ENCODE measurements at regions not wholly inside any gene's neighbourhood (a gene's known extent, or its start where the extent isn't known, plus 50 kb on each side); places are given as distances from the start of the nearest gene placed in this dataset.
"Not testable (repeated sequence)": the region's sequence is repeated elsewhere in the genome, so short reads cannot be mapped to it uniquely, and the experiment has no call there.

GRCh38 chr7:81870608-81871007 lies 100.8 kb upstream of the HGF start:
- ATAC-seq (ENCODE audit: low FRiP score) (no peak), DNase-seq (no peak)
- intact Hi-C loops (cut with DNase I), result no loop called here
- no peak overlapping the region for H3K4me3 ChIP-seq (ENCODE audit: low read length in 2 of 2)
- no peaks in the 10 kb centered on the region for H3K36me3 ChIP-seq (ENCODE audit: control insufficient read depth in 1 of 2, insufficient read depth in 2 of 2, low read length in 1 of 2)
- no peak overlapping the region for H3K27ac ChIP-seq (ENCODE audit: low read depth in 1 of 2, low read length in 2 of 2)
- no peaks in the 10 kb centered on the region for H3K9me3 ChIP-seq (ENCODE audit: control insufficient read depth, low read length)
- no peaks in the 10 kb centered on the region for H3K27me3 ChIP-seq (ENCODE audit: control insufficient read depth in 1 of 2, insufficient read depth in 2 of 2, low read length in 1 of 2)
- H3K4me1 ChIP-seq (ENCODE audit: control insufficient read depth in 1 of 2, insufficient read depth in 2 of 2, low read length in 2 of 2), result no peaks in the 10 kb centered on the region

GRCh38 chr7:81869670-81870069 lies 99.8 kb upstream of the HGF start:
- WGBS, 2 donors, result 89 to 94% methylated on average over 2 of the region's 2 CpGs
- intact Hi-C loops (cut with DNase I), result no loop called here
- no peaks in the 10 kb centered on the region for H3K27me3 ChIP-seq (ENCODE audit: control insufficient read depth in 1 of 2, insufficient read depth in 2 of 2, low read length in 1 of 2)
- H3K27ac ChIP-seq (ENCODE audit: low read depth in 1 of 2, low read length in 2 of 2), result no peak overlapping the region
- no peaks in the 10 kb centered on the region for H3K9me3 ChIP-seq (ENCODE audit: control insufficient read depth, low read length)
- DNase-seq (no peak), ATAC-seq (ENCODE audit: low FRiP score) (no peak)
- H3K4me1 ChIP-seq (ENCODE audit: control insufficient read depth in 1 of 2, insufficient read depth in 2 of 2, low read length in 2 of 2), result no peaks in the 10 kb centered on the region
- no peak overlapping the region for H3K4me3 ChIP-seq (ENCODE audit: low read length in 2 of 2)
- no peaks in the 10 kb centered on the region for H3K36me3 ChIP-seq (ENCODE audit: control insufficient read depth in 1 of 2, insufficient read depth in 2 of 2, low read length in 1 of 2)

- no peaks in the 10 kb centered on the region for H3K4me1 ChIP-seq (ENCODE audit: control insufficient read depth in 1 of 2, insufficient read depth in 2 of 2, low read length in 2 of 2)
- H3K9me3 ChIP-seq (ENCODE audit: control insufficient read depth, low read length), result no peaks in the 10 kb centered on the region
- no peak overlapping the region for H3K4me3 ChIP-seq (ENCODE audit: low read length in 2 of 2)
- no peaks in the 10 kb centered on the region for H3K36me3 ChIP-seq (ENCODE audit: control insufficient read depth in 1 of 2, insufficient read depth in 2 of 2, low read length in 1 of 2)
- WGBS, 2 donors, result 78 to 82% methylated on average over 1 of the region's 1 CpG
- DNase-seq (no peak), ATAC-seq (ENCODE audit: low FRiP score) (no peak)
- no peak overlapping the region for H3K27ac ChIP-seq (ENCODE audit: low read depth in 1 of 2, low read length in 2 of 2)
- intact Hi-C loops (cut with DNase I), result no loop called here
- H3K27me3 ChIP-seq (ENCODE audit: control insufficient read depth in 1 of 2, insufficient read depth in 2 of 2, low read length in 1 of 2), result no peaks in the 10 kb centered on the region
Measured at GRCh38 chr7:81865754-81866153, 95.9 kb upstream of the HGF start.

GRCh38 chr7:81859433-81859832 lies 89.6 kb upstream of the HGF start:
- ATAC-seq (ENCODE audit: low FRiP score) (no peak), DNase-seq (no peak)
- no peaks in the 10 kb centered on the region for H3K36me3 ChIP-seq (ENCODE audit: control insufficient read depth in 1 of 2, insufficient read depth in 2 of 2, low read length in 1 of 2)
- intact Hi-C loops (cut with DNase I), result no loop called here
- no peaks in the 10 kb centered on the region for H3K4me1 ChIP-seq (ENCODE audit: control insufficient read depth in 1 of 2, insufficient read depth in 2 of 2, low read length in 2 of 2)
- no peak overlapping the region for H3K4me3 ChIP-seq (ENCODE audit: low read length in 2 of 2)
- no peaks in the 10 kb centered on the region for H3K27me3 ChIP-seq (ENCODE audit: control insufficient read depth in 1 of 2, insufficient read depth in 2 of 2, low read length in 1 of 2)
- H3K9me3 ChIP-seq (ENCODE audit: control insufficient read depth, low read length), result no peaks in the 10 kb centered on the region
- no peak overlapping the region for H3K27ac ChIP-seq (ENCODE audit: low read depth in 1 of 2, low read length in 2 of 2)
- 76 to 78% methylated on average over 4 of the region's 4 CpGs for WGBS, 2 donors

- H3K4me3 ChIP-seq (ENCODE audit: low read length in 2 of 2); DNase-seq; H3K9me3 ChIP-seq (ENCODE audit: control insufficient read depth, low read length); H3K27ac ChIP-seq (ENCODE audit: low read depth in 1 of 2, low read length in 2 of 2); H3K27me3 ChIP-seq (ENCODE audit: control insufficient read depth in 1 of 2, insufficient read depth in 2 of 2, low read length in 1 of 2); intact Hi-C loops (cut with DNase I); H3K36me3 ChIP-seq (ENCODE audit: control insufficient read depth in 1 of 2, insufficient read depth in 2 of 2, low read length in 1 of 2); H3K4me1 ChIP-seq (ENCODE audit: control insufficient read depth in 1 of 2, insufficient read depth in 2 of 2, low read length in 2 of 2); ATAC-seq (ENCODE audit: low FRiP score): not testable (repeated sequence)
- WGBS, 2 donors, result 92% methylated on average over 5 of the region's 5 CpGs
Measured at GRCh38 chr7:81858820-81859219, 89.0 kb upstream of the HGF start.

- intact Hi-C loops (cut with DNase I), result no loop called here
- Histone ChIP-seq H3K4me3 (ENCODE audit: low read length in 2 of 2) (no peak overlapping the region), H3K4me1 (ENCODE audit: control insufficient read depth in 1 of 2, insufficient read depth in 2 of 2, low read length in 2 of 2) (no peaks in the 10 kb centered on the region), H3K9me3 (ENCODE audit: control insufficient read depth, low read length) (no peaks in the 10 kb centered on the region), H3K36me3 (ENCODE audit: control insufficient read depth in 1 of 2, insufficient read depth in 2 of 2, low read length in 1 of 2) (no peaks in the 10 kb centered on the region), H3K27ac (ENCODE audit: low read depth in 1 of 2, low read length in 2 of 2) (no peak overlapping the region), H3K27me3 (ENCODE audit: control insufficient read depth in 1 of 2, insufficient read depth in 2 of 2, low read length in 1 of 2) (no peaks in the 10 kb centered on the region)
- WGBS, 2 donors, result 79 to 81% methylated on average over 2 of the region's 2 CpGs
- DNase-seq, result no peak
- ATAC-seq (ENCODE audit: low FRiP score), result no peak
Measured at GRCh38 chr7:81857385-81857784, 87.5 kb upstream of the HGF start.

GRCh38 chr7:81854518-81854917 lies 84.7 kb upstream of the HGF start:
- 66 to 67% methylated on average over 2 of the region's 2 CpGs for WGBS, 2 donors
- intact Hi-C loops (cut with DNase I), result no loop called here
- H3K27ac ChIP-seq (ENCODE audit: low read depth in 1 of 2, low read length in 2 of 2), result no peak overlapping the region

GRCh38 chr7:81852701-81853100 lies 82.9 kb upstream of the HGF start:
- ATAC-seq (ENCODE audit: low FRiP score), result no peak
- no peak overlapping the region for H3K27ac ChIP-seq (ENCODE audit: low read depth in 1 of 2, low read length in 2 of 2)
- no peak overlapping the region for H3K4me3 ChIP-seq (ENCODE audit: low read length in 2 of 2)
- intact Hi-C loops (cut with DNase I), result no loop called here
- H3K27me3 ChIP-seq (ENCODE audit: control insufficient read depth in 1 of 2, insufficient read depth in 2 of 2, low read length in 1 of 2), result no peaks in the 10 kb centered on the region
- H3K9me3 ChIP-seq (ENCODE audit: control insufficient read depth, low read length), result no peaks in the 10 kb centered on the region
- no peaks in the 10 kb centered on the region for H3K4me1 ChIP-seq (ENCODE audit: control insufficient read depth in 1 of 2, insufficient read depth in 2 of 2, low read length in 2 of 2)
- DNase-seq, result no peak
- H3K36me3 ChIP-seq (ENCODE audit: control insufficient read depth in 1 of 2, insufficient read depth in 2 of 2, low read length in 1 of 2), result no peaks in the 10 kb centered on the region

More at GRCh38 chr7:81854518-81854917, 84.7 kb upstream of the HGF start:
- H3K36me3 ChIP-seq (ENCODE audit: control insufficient read depth in 1 of 2, insufficient read depth in 2 of 2, low read length in 1 of 2), result no peaks in the 10 kb centered on the region
- DNase-seq (no peak), ATAC-seq (ENCODE audit: low FRiP score) (no peak)
- no peaks in the 10 kb centered on the region for H3K4me1 ChIP-seq (ENCODE audit: control insufficient read depth in 1 of 2, insufficient read depth in 2 of 2, low read length in 2 of 2)
- no peak overlapping the region for H3K4me3 ChIP-seq (ENCODE audit: low read length in 2 of 2)
- no peaks in the 10 kb centered on the region for H3K9me3 ChIP-seq (ENCODE audit: control insufficient read depth, low read length)
- H3K27me3 ChIP-seq (ENCODE audit: control insufficient read depth in 1 of 2, insufficient read depth in 2 of 2, low read length in 1 of 2), result no peaks in the 10 kb centered on the region

- no peak overlapping the region for H3K4me3 ChIP-seq (ENCODE audit: low read length in 2 of 2)
Measured at GRCh38 chr7:81851413-81851812, 81.6 kb upstream of the HGF start.

More at GRCh38 chr7:81851413-81851812, 81.6 kb upstream of the HGF start:
- ATAC-seq (ENCODE audit: low FRiP score), result no peak
- Histone ChIP-seq H3K27me3 (ENCODE audit: control insufficient read depth in 1 of 2, insufficient read depth in 2 of 2, low read length in 1 of 2) (no peaks in the 10 kb centered on the region), H3K27ac (ENCODE audit: low read depth in 1 of 2, low read length in 2 of 2) (no peak overlapping the region), H3K36me3 (ENCODE audit: control insufficient read depth in 1 of 2, insufficient read depth in 2 of 2, low read length in 1 of 2) (no peaks in the 10 kb centered on the region), H3K4me1 (ENCODE audit: control insufficient read depth in 1 of 2, insufficient read depth in 2 of 2, low read length in 2 of 2) (no peaks in the 10 kb centered on the region), H3K9me3 (ENCODE audit: control insufficient read depth, low read length) (no peaks in the 10 kb centered on the region)
- intact Hi-C loops (cut with DNase I), result no loop called here
- DNase-seq, result no peak

Data from aorta (tissue), 5 donors.